ENCODE measurements at regions not wholly inside any gene's neighbourhood (a gene's known extent, or its start where the extent isn't known, plus 50 kb on each side); places are given as distances from the start of the nearest gene placed in this dataset.
A peak's percentile ranks its signal among the peaks of the same experiment; 100 is the strongest.

DNA sequence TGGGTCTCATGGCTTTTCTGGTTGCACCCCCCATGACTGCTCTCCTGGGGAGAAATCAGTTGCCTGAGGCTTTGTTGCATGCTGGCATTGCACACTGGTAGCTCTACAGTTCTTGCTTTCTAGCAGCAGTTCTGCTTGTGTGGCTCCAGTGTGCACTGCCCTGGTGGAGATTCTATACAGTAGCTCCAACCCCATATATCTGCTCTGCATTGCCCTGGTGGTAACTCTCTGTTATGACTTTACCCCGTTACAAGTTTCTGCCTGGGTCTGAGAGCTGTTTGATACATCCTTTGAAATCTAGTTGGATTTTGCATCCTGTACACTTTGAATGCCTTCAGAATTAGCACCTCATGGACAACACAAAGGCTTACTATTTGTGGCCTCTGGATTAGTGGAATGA is 241.4 kb upstream of the EPHA5 start:
- Mint-ChIP-seq H3K4me3 (no peak overlapping the region), H3K4me1 (no peaks in the 10 kb centered on the region), H3K9me3 (no peaks in the 10 kb centered on the region), H3K27me3 (ENCODE audit: low read depth) (no peaks in the 10 kb centered on the region), H3K27ac (no peak overlapping the region), H3K36me3 (ENCODE audit: low read depth) (no peaks in the 10 kb centered on the region)
- TF ChIP-seq, protein P1, sequence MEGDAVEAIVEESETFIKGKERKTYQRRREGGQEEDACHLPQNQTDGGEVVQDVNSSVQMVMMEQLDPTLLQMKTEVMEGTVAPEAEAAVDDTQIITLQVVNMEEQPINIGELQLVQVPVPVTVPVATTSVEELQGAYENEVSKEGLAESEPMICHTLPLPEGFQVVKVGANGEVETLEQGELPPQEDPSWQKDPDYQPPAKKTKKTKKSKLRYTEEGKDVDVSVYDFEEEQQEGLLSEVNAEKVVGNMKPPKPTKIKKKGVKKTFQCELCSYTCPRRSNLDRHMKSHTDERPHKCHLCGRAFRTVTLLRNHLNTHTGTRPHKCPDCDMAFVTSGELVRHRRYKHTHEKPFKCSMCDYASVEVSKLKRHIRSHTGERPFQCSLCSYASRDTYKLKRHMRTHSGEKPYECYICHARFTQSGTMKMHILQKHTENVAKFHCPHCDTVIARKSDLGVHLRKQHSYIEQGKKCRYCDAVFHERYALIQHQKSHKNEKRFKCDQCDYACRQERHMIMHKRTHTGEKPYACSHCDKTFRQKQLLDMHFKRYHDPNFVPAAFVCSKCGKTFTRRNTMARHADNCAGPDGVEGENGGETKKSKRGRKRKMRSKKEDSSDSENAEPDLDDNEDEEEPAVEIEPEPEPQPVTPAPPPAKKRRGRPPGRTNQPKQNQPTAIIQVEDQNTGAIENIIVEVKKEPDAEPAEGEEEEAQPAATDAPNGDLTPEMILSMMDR (IDR thresholded peaks at IDR 0.05; ENCODE audit: unreplicated experiment in 3 of 3) = no peak

GRCh38 chr4:65893957-65894755 is 223.9 kb upstream of the EPHA5 start:
- Mint-ChIP-seq H3K27ac (no peak overlapping the region), H3K4me1 (peaks cover 7% of the 10 kb centered on the region), H3K9me3 (peaks cover 4% of the 10 kb centered on the region), H3K27me3 (ENCODE audit: low read depth) (no peaks in the 10 kb centered on the region), H3K36me3 (ENCODE audit: low read depth) (no peaks in the 10 kb centered on the region), H3K4me3 (no peak overlapping the region)
- TF ChIP-seq, protein P1 (IDR thresholded peaks at IDR 0.05; ENCODE audit: unreplicated experiment in 3 of 3) = no peak

DNA sequence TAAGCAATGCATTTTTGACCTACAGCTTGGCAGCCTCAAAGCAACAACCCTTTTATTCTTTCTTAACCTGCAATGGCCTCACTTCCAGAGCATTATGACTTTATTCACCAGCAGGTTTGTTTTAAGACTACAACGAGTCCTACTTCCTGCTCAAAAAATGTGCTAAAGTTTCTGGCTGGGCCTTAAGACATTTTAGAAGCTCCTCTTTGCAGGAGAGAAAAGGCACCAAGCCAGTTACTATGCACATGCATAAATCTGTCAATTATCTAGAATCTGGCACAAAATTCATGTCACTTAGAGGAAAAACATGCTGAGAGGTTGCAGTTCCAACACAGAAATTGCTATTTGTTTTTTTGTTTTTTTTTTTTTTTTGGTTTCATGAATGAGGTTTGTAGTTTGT is 223.0 kb upstream of the EPHA5 start:
- H3K27ac Mint-ChIP-seq = peak overlapping the region in 2 of 3 experiments; percentile 22 to 33
- H3K4me1 Mint-ChIP-seq = peaks cover 7% of the 10 kb centered on the region
- no peaks in the 10 kb centered on the region for H3K9me3 Mint-ChIP-seq
- H3K4me3 Mint-ChIP-seq = no peak overlapping the region
- no peaks in the 10 kb centered on the region for H3K27me3 Mint-ChIP-seq (ENCODE audit: low read depth)
- TF ChIP-seq, protein P1 (IDR thresholded peaks at IDR 0.05; ENCODE audit: unreplicated experiment in 3 of 3) = no peak
- H3K36me3 Mint-ChIP-seq (ENCODE audit: low read depth) = no peaks in the 10 kb centered on the region

GRCh38 chr4:65880594-65880993 is 210.3 kb upstream of the EPHA5 start:
- Mint-ChIP-seq H3K36me3 (ENCODE audit: low read depth) (no peaks in the 10 kb centered on the region), H3K4me3 (no peak overlapping the region), H3K27ac (no peak overlapping the region), H3K27me3 (ENCODE audit: low read depth) (no peaks in the 10 kb centered on the region), H3K9me3 (no peaks in the 10 kb centered on the region), H3K4me1 (no peaks in the 10 kb centered on the region)
- TF ChIP-seq, protein P1 (IDR thresholded peaks at IDR 0.05; ENCODE audit: unreplicated experiment in 3 of 3) = no peak

- H3K4me1 Mint-ChIP-seq = no peaks in the 10 kb centered on the region
- no peaks in the 10 kb centered on the region for H3K9me3 Mint-ChIP-seq
- TF ChIP-seq, protein P1 (IDR thresholded peaks at IDR 0.05; ENCODE audit: unreplicated experiment in 3 of 3) = no peak
- H3K27me3 Mint-ChIP-seq (ENCODE audit: low read depth) = no peaks in the 10 kb centered on the region
- no peaks in the 10 kb centered on the region for H3K36me3 Mint-ChIP-seq (ENCODE audit: low read depth)
- H3K27ac Mint-ChIP-seq = no peak overlapping the region
- no peak overlapping the region for H3K4me3 Mint-ChIP-seq
Measured at GRCh38 chr4:65868096-65868824, 198.0 kb upstream of the EPHA5 start.
